ENCODE measurements at regions not wholly inside any gene's neighbourhood (a gene's known extent, or its start where the extent isn't known, plus 50 kb on each side); places are given as distances from the start of the nearest gene placed in this dataset.

DNA sequence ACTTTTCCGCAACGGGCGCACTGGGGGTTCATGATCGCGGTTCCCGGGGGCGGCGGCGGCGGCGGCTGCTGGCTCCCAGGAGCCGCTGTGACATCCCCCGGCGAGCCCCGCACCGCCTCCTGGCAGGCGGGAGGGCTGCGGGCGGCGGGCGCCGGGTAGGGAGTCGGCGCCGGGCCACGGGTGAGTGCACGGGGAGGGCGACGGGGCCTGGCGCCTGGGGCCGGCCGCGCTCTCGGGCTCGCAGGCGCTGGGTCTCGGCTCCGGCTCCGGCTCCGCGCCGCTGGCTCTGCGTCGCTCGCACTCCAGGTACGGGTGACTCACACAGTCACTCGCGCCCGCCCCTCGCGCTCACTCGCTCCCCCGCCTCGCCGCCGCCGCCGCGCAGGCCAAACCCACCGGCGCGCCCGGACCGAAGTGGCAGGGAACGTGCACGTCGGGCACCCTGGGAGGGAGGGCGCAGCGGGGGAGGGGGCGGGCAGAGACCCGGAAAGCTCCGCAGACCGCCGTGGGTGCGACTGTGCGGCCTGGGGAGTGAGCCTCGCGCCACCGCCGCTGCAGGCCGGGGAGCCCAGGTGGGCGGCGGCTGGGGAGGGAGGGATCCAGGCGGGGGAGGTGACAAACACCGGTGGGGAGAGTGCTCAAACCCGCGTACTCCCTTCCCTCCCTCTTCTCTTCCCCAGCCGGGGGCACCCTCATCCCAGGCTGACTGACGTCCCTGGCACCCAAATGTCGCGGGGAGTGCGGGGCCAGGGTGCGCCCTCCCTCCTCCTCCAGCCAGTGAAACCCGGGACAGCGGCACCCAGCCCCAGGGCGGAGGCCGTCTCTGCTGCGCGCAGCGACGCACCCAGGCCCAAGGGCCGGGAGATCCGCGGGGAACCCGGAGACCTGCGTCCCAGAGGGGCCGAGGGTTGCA, 276.9 kb upstream of the NEBL start:
- DNase-seq (ENCODE audit: low read depth in 2 of 2), result peak in 1 of 2 donors; percentile 62

DNA sequence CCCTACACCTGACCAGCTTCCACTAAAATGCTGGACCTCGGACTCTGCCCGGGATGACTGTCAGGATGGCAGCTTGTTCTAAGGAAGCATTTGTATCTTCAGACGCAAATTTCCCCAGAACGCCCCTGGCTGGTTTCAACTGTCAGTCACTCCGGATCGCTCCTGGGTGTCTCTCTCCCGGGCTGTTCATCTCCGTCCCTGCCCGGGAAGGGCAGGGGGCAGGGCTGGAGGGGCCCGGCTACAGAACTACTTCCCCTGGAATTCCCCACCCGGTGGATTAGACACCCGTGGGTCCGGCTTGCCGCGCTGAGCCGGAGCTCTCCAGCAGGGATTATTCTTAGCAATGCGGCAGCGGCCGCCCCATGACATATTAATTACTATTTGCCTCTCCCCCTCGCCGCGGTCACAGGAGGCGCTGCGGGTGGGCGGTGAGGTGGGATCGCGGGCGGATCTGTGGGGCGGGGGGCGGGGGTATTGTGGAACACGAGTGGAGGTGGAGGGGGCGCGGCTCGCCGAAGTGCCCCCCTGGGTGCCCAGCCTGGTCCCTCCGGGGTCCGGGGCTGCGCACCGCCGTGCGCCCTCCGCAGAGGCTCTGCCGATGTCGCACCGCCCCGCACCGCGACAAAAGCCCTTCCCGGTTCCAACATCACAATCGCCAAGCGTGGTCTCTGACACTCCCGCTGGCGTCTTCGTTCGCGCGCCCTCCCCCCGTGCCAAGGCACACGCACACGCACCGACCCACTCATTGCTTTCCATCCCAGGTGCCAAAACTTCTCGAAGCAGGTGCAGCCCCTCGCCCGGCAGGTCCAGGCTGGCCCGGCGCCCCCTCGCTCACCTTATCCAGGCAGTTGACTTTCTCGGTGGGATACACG, 276.1 kb upstream of the NEBL start:
- DNase-seq (ENCODE audit: low read depth in 2 of 2), result peak in 1 of 2 donors; percentile 49

DNA sequence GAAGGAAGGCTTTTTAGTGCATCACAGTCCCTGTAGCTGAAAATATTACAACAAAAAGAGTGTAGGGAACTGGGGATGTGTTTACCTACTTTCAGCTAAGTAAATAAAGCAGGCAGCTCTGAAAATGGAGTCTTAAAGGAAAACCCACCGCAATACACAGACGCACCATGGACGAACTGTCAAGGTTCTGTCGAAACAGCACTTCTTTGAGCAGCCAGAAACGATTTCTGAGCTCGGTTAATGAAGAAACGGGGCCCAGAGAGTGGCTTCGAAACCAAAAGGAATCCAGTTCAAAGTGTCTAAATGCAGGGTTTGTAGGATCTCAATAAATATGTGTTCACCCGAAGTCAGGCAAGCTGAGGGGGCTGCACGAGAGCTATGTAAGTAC, 275.4 kb upstream of the NEBL start:
- DNase-seq (ENCODE audit: low read depth in 2 of 2), result no peak

DNA sequence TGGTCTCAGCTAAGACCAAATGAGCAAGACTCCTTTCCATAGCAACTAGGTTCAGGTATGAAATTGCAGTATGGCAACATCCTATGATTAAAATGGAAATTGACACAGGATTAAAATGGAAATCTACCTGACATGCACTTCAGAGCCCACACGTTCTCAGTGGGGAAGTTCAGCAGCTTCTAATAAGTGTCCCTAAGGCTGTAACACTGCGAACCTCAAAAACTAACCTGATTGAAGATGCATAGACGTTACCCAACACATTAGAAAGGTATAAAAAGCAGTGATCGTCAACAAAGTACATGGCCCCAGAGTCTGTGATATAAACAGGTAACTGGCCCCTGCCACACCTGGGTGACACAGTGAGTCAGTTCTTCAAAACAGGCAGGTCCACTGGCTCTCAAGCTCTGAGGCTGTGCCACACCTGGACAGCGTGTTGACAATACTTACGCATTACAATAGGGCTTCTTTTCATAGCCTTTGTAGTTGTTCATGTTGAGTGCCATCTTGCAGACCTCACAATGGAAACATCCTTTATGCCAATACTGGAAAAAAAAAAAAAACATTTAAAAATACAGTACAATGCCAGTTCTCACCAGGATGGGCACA, 274.9 kb upstream of the NEBL start:
- DNase-seq (ENCODE audit: low read depth in 2 of 2), result no peak

DNA sequence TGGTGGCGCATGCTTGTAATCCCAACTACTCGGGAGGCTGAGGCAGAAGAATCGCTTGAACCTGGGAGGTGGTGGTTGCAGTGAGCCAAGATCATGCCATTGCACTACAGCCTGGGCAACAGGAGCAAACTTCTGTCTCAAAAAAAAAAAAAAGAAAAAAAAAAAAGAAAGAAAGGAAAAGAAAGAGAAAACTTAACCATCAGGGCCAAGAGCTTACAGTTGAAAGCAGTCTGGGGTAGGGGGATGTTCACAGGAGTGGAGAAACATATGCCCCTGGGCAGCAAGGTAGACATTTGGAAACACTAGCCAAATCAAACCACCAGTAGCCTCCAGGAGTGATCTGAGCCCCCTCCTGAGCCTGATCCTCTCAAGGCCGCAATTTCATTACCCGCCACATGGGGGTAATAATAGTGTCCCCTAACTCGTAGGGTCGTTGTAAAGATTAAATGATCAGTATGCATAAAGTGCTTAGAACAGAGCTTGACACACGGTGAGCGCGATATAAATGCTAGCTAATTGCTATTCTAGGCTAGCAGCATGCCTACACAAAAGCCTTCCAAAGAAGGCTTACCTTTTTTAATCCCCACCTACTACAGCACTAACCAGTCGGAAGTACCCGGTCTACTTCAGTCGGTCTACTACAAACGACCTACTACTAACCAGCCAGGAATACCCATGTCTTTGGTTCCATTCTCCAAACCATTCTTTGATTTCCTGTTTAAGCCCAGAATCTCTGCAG, 274.3 kb upstream of the NEBL start:
- DNase-seq (ENCODE audit: low read depth in 2 of 2), result peak in 1 of 2 donors; percentile 16

DNA sequence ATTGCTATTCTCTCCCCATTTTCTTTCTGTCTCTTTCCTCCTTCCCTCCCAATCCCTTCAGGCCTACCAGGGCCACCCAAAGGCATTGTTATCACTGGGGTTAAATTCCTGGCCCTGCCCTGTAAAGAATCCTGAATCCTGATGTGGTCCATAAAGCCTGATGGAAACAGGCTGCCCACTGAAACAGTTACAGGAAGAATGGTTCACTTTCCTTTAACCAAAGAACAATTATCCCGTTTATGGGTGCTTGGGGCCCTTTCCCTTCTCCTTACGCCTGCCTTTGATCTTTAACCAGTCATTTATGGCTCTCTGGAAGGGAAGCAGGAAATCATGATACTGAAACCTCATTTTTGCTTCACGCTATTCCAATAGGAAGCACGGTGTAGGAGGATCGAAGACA, 273.1 kb upstream of the NEBL start:
- DNase-seq (ENCODE audit: low read depth in 2 of 2), result peak in 1 of 2 donors; percentile 10

DNA sequence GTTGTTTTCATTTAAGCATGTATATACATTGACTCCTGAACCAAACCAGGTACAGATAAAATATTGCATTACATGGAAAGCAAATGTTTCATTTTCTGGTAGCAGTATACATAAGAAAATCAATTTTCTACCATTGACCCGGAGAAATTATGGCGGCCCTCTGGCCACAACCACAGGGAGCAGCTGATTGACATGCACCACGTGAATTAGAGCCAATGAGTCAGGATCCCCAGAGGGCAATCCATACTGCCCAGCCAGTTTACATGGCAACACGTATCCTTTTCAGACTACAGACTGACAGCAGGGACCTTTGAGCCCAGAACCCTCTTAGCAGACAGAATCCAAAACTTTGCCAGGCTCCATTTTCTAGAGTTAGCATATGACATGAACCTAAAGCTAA, 272.2 kb upstream of the NEBL start:
- DNase-seq (ENCODE audit: low read depth in 2 of 2), result no peak

DNA sequence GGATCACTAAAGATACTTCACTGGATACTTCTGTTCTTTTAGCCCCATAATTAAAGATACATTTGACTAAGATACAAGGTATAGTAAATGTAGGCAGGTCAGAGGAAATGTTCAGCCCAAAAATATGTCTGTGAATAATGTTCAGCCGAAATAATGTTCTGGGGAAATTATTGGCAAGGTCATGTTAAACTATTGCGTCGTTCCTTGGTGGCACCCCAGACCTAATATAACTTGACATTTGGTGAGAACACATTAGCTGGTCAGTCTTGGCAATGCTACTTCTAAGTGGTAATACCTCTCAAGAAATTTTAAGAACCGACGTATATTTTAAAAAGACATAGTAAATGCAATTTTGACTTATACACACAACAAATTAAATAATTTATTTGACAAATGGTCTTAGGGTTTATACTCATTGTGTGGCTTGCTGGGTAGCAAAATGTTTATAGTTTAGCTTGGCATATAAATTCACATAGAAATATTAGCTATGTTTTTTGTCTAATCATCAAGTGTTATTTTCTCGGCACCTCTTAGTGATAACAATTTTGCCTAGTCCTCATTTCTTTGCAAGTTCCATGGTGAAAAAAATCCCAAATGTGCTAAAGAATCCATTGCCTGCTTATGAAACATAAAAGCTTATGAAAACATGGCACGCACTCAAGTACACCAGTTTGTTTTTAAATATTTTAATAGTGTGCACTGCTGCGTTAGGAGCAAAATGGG, 270.3 kb upstream of the NEBL start:
- DNase-seq (ENCODE audit: low read depth in 2 of 2), result no peak

DNA sequence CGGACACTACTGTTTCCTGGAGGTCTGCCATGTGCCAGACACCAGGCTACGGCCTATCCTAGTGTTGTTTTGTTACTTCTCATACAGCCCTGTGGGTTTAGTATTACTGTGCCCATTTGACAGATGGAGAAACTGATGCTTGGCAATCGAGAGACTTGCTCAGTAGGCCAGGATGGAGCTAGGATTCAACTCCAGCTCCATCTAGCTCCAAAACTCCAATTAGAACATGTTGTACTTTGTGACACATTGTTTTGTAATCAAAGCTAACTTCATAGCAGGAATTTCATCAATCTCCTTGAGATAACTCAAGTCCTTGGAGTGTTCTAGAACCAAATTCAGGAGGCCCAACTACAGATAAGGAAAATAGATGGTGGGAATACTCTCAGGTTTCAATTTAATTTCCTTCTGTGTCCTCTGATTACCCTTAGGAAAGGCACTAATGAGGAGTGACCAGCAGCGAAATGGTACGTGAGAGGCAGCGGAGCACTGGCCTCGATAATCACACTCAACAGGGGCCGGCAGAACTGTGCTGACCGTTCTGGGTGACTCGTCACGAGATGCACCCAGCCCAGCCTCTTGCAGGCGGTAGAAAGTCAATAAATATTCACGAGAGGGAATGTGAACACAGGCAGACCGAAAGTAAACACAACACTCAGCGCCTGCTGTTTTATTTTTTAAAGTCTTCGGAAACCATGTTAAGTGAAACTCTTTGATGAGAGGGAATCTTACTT, 269.6 kb upstream of the NEBL start:
- DNase-seq (ENCODE audit: low read depth in 2 of 2), result no peak

DNA sequence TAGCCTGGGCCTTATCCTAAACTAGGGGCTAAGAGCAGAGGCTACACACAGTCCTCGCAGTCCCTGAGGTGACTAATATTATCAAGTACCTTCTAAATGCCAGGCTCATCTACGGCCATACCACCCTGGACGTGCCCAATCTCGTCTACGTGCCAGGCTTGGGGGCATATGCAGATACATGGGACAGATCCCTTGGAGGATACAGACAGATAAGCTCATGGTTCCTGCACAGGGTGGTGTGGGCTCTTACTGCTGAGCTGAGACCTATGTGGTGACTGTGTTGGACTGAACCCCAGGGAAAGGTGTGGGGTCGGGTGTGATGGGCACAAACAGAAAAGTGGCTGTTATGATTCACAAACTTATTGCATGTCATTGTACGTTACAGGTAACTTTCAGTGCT, 268.4 kb upstream of the NEBL start:
- no peak for DNase-seq (ENCODE audit: low read depth in 2 of 2)

DNA sequence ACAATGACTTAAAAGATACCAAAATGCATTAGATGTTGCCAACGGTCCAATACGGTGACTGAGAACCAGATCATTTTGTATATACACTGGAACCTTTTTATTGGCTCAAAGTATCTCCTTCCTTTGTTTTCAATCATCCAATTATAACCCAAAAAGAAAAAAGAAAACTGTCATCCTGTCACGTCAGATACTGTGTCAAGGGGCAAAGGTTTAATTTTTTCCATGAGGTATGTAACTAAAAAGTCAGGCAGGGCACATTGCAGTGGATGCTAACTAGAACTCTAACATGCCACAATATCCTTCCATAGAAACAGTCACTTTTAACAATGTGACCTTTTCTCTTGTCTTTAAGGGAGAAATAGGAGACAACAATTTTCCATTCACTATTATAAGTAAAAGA, 267.6 kb upstream of the NEBL start:
- peak in 1 of 2 donors; percentile 27 for DNase-seq (ENCODE audit: low read depth in 2 of 2)

DNA sequence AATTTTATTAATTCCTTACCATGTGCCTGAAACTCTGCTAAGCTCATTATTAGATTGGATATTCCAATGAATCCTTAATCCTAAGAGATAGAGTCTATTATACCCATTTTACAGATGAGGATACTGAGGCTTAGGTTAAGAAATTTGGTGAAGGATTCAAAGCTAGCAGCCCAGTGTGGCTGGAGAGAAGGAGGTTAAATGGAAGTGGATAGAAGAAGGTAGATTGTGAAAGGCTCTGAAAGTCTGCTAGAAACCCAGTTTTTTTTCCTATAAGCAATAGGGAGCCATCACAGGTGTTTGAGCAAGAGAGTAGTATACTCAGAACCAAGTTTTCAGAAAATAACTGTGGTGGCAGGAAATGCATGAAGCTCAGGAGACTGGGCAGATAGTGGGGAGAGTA, 265.8 kb upstream of the NEBL start:
- DNase-seq (ENCODE audit: low read depth in 2 of 2), result no peak

DNA sequence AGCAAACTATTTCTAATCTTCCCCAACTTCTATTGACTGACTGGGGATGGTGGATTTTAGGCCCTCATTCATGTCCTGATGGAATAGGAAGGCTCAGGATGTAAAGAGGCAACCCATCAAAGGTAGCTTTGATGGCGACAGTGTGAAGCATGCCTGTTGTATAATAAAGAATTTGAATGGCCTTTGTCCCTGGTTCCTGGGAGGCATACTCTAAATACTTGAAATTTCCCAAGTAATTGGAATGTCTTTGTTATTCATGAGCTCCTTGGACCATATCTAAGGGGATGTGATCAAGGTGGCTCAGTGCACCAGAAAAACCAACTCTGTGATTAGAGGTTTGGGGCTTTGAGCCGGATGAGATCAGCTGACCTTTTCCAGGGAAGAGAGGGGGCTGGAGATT, 264.5 kb upstream of the NEBL start:
- DNase-seq (ENCODE audit: low read depth in 2 of 2), result no peak

DNA sequence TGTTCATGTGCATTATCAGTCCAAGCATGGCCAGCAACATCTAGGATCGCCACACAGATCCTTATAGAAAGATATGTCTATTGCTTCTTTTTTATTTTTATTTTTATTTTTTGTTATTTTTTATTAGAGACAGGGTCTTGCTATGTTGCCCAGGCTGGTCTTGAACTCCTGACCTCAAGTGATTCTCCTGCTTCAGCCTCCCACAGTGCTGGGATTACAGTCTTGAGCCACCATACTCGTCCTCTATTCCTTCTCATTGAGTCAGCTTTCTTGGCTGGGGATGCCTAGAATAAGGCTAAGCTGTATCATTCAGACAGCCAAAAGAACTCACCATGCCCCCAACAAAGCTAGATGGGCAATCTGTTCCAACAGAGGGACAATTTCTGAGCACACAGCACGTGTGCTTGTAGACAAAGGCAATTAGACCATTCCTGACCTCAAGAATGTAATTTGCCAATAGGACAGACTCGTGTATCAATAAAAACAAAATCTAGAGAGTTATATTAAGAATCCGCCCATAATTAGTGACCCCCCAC, 264.0 kb upstream of the NEBL start:
- no peak for DNase-seq (ENCODE audit: low read depth in 2 of 2)

DNA sequence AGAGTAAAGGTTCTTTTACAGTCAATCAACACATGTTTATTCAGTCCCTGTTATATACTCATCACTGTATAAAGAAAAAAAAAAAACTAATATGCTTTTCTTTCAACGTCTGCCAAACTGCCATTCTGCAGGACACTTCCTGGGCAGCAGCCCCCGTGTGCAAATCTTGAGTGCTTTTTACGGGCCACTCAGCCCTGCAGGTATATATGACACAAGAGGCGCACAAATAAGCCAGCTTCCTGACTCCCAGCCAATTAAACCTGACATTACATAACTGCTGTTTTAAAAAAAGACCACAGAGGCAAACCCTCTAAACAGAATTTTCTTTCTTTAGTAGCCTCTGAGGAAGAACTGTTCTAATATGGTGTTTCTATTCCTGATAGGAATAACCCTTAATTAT, 263.0 kb upstream of the NEBL start:
- no peak for DNase-seq (ENCODE audit: low read depth in 2 of 2)

DNA sequence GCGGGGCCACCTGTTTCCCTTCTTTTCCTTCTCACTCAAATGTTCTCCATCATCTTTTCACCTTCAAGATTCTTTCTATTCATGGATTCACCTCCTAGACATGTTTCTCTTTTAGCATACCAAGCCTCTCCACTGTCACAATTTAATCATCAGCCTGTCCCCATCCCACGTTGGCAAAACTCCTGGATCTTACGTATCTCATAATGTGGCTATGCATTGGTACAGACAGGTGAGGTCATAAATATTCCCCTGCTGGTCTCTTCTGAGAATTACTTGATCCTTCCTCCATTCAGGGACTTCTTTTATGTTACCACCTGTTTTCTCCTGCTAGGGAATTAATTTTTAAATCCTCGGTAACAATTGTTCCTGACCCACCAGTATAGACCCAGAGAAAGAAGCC, 262.6 kb upstream of the NEBL start:
- no peak for DNase-seq (ENCODE audit: low read depth in 2 of 2)

DNA sequence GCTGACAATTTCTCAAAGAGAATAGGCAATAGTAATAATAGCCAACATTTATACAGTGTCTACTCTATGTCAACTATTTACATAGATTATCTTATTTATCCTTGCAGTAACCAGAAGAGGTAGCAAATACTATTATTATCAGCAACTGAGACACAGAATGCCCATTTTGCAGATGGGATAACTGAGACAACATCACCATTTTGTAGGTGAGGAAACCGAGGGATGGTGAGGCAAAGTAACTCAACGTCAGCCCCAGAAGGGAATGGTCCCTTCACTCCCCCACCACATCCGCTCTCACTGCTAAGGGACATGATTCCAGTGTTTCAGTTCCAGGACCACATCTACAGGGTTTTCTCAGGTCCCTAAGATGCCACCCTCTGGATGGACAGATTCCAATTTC, 261.2 kb upstream of the NEBL start:
- DNase-seq (ENCODE audit: low read depth in 2 of 2), result no peak

DNA sequence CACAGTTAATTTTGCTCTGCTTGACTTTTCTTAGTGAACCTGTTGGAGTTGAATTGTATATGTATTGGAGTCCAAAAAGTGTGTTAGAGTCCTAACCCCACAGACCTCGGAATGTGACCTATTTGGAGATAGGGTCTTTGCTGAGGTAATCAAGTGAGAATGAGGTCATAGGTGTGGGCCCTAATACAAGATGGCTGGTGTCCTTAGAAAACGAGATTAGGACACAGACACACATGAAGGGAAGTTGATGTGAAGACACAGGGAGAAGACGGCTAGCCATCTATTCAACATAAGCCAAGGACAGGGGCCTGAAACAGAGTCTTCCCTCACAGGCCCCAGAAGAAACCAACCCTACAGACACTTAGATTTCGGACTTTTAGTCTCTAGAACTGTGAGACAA, 260.6 kb upstream of the NEBL start:
- no peak for DNase-seq (ENCODE audit: low read depth in 2 of 2)

DNA sequence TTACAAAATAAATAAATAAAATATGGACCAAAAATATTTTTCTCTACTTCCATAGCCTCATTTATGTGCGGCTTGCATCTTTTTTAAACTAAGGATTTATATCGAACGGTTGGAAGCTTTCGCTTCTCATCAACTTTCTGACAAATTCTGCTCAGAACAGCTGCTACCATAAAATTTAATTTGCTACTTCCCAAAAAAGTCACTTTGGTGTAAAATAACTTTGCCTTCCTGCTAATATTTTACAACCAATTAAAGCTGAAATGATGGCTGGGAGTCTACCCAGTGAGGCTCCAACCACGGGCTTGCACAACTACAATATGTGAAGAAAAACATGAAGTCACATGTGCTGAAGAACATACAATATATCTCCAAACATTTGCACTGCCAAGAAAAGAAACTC, 253.1 kb upstream of the NEBL start:
- DNase-seq (ENCODE audit: low read depth in 2 of 2), result no peak

DNA sequence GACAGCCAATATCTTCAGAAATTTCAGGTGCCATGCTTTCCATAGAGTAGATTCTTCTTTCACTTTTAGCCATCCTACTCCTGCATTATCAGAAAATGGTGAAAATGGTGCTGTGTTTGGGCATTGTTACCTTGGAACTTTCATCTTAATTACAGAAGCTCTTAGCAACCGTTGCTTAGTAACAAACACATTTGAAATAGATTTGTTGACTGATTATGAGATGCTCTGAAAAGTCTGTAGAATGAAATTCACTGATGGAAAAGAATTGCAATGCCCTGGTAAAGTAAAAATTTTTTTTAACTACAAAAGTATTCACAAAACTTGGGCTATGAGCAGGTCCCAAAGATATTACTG, 249.3 kb upstream of the NEBL start:
- no peak for DNase-seq (ENCODE audit: low read depth in 2 of 2)

Data from dermis microvascular lymphatic vessel endothelial cell (primary cell).